ENCODE measurements at regions not wholly inside any gene's neighbourhood (a gene's known extent, or its start where the extent isn't known, plus 50 kb on each side); places are given as distances from the start of the nearest gene placed in this dataset.
"Not testable (repeated sequence)": the region's sequence is repeated elsewhere in the genome, so short reads cannot be mapped to it uniquely, and the experiment has no call there.

DNA sequence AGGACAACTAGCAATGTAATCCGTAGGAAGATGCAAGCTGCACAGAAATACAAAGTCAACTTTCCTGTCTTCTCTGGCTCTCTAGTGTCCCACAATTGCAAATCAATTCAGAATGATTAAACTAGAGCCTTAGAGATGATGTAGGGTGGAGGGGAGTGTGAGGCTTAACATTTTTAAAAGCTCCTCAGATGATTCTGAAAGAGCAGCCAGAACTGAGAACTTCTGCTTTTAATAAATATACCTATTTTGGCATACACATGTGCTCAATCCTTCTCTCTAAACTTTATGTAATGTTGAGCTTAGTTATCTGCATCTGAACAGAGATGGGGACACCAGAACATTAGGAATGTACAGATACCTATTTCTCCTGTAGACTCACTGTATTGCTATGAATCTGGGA lies 139.9 kb upstream of the APC start:
- no peak overlapping the region for H3K4me2 ChIP-seq (ENCODE audit: low read length)
- H3K9me3 ChIP-seq (ENCODE audit: control insufficient read depth, insufficient read depth, low read length): no peaks in the 10 kb centered on the region
- no peak for TF ChIP-seq EZH2phosphoT487 (IDR thresholded peaks at IDR 0.05; ENCODE audit: borderline replicate concordance, low read length)
- TF ChIP-seq, protein P1, sequence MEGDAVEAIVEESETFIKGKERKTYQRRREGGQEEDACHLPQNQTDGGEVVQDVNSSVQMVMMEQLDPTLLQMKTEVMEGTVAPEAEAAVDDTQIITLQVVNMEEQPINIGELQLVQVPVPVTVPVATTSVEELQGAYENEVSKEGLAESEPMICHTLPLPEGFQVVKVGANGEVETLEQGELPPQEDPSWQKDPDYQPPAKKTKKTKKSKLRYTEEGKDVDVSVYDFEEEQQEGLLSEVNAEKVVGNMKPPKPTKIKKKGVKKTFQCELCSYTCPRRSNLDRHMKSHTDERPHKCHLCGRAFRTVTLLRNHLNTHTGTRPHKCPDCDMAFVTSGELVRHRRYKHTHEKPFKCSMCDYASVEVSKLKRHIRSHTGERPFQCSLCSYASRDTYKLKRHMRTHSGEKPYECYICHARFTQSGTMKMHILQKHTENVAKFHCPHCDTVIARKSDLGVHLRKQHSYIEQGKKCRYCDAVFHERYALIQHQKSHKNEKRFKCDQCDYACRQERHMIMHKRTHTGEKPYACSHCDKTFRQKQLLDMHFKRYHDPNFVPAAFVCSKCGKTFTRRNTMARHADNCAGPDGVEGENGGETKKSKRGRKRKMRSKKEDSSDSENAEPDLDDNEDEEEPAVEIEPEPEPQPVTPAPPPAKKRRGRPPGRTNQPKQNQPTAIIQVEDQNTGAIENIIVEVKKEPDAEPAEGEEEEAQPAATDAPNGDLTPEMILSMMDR (IDR thresholded peaks at IDR 0.05; ENCODE audit: low read depth, low read length, poor library complexity, severe bottlenecking): no peak
- no peak overlapping the region for H3K4me3 ChIP-seq (ENCODE audit: low read length)
- H3F3A ChIP-seq (ENCODE audit: control insufficient read depth, insufficient read depth): no peaks in the 10 kb centered on the region
- H3K9me2 ChIP-seq (replicated peaks; ENCODE audit: control insufficient read depth, low read length): no peaks in the 10 kb centered on the region
- no peaks in the 10 kb centered on the region for H4K20me1 ChIP-seq (ENCODE audit: control insufficient read depth, insufficient read depth, low read depth, low read length)
- H3K4me1 ChIP-seq (ENCODE audit: control insufficient read depth, low read length): peaks cover 21% of the 10 kb centered on the region
- H3K79me2 ChIP-seq (ENCODE audit: control insufficient read depth, low read length): no peaks in the 10 kb centered on the region
- no peak overlapping the region for H3K27ac ChIP-seq (ENCODE audit: low read depth, low read length)
- H3K36me3 ChIP-seq (ENCODE audit: control insufficient read depth, low read length): no peaks in the 10 kb centered on the region
- 0 out of 2 replicates have a peak, but pooled peaks cover 6% of the 10 kb centered on the region for H3K27me3 ChIP-seq (ENCODE audit: control insufficient read depth, low read length)

DNA sequence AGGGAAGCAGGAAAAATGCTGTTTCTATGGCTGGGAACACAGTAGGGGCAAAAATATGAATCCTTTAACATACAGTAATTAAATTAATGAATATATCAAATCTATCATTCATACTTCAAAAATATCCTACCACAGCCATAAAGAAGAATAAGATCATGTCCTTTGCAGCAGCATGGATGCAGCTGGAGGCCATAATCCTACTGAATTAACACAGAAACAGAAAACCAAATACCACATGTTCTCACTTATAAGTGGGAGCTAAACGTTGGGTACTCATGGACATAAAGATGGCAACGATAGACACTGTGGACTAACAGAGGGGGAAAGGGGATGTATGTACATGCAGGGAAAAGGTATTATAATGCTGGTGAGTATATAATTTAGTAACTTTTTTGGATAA lies 137.2 kb upstream of the APC start:
- not testable (repeated sequence) for H3K36me3 ChIP-seq (ENCODE audit: control insufficient read depth, low read length); H3K9me2 ChIP-seq (replicated peaks; ENCODE audit: control insufficient read depth, low read length); H3K79me2 ChIP-seq (ENCODE audit: control insufficient read depth, low read length); H3K9me3 ChIP-seq (ENCODE audit: control insufficient read depth, insufficient read depth, low read length); H3K27ac ChIP-seq (ENCODE audit: low read depth, low read length); H3K4me2 ChIP-seq (ENCODE audit: low read length); H3K27me3 ChIP-seq (ENCODE audit: control insufficient read depth, low read length); H3K4me3 ChIP-seq (ENCODE audit: low read length); H3K4me1 ChIP-seq (ENCODE audit: control insufficient read depth, low read length); H3F3A ChIP-seq (ENCODE audit: control insufficient read depth, insufficient read depth); H4K20me1 ChIP-seq (ENCODE audit: control insufficient read depth, insufficient read depth, low read depth, low read length)

DNA sequence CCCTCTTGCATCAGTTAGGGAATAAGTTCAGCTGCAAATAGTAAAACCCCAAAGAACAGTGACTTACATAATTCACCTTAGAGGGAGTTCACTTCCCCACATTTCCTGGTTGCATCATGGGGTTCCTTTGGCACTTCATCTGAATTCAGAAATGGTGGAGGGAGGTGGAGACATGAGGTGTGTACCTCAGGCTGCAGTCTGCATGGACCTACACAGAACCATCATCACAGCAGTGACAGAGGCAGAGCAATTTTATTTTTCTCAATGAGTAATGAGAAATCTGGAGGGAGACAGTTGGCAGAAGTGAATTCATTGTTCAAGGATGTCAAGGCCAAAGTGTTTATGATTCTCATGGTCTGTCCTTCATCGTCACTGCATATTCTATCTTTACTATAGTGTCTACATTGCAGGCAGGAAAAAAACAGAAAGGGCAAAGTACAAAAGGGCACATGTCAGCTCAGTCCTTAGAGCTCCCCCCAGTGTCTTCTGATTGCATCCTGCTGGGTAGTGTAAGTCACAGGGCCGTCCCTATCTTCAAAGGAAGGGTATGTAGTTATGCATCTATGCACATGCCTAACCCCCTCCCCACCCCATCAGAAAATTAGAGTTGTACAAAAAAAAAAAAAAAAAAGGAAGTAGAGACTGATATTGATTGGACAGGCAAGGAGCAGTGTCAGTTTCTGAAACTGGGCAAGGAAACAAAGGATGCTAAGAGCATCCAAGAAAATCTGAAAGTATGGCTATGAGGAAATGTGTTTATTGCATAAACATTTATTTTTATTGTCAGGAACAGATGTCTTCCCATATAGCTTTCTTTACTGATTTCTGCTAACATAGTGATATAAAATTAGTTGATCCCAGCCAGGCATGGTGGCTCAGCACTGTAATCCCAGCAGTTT lies 132.7 kb upstream of the APC start:
- Histone ChIP-seq H4K20me1 (ENCODE audit: control insufficient read depth, insufficient read depth, low read depth, low read length) (no peaks in the 10 kb centered on the region), H3K27ac (ENCODE audit: low read depth, low read length) (no peak overlapping the region), H3K9me2 (replicated peaks; ENCODE audit: control insufficient read depth, low read length) (no peaks in the 10 kb centered on the region), H3K4me2 (ENCODE audit: low read length) (no peak overlapping the region), H3K79me2 (ENCODE audit: control insufficient read depth, low read length) (no peaks in the 10 kb centered on the region), H3K27me3 (ENCODE audit: control insufficient read depth, low read length) (no peaks in the 10 kb centered on the region), H3K4me1 (ENCODE audit: control insufficient read depth, low read length) (0 out of 2 replicates have a peak, but pooled peaks cover 3% of the 10 kb centered on the region), H3F3A (ENCODE audit: control insufficient read depth, insufficient read depth) (no peaks in the 10 kb centered on the region), H3K36me3 (ENCODE audit: control insufficient read depth, low read length) (no peaks in the 10 kb centered on the region), H3K9me3 (ENCODE audit: control insufficient read depth, insufficient read depth, low read length) (no peaks in the 10 kb centered on the region), H3K4me3 (ENCODE audit: low read length) (no peak overlapping the region)
- no peak for TF ChIP-seq EZH2phosphoT487 (IDR thresholded peaks at IDR 0.05; ENCODE audit: borderline replicate concordance, low read length)
- TF ChIP-seq, protein P1 (IDR thresholded peaks at IDR 0.05; ENCODE audit: low read depth, low read length, poor library complexity, severe bottlenecking): peak; percentile 63

DNA sequence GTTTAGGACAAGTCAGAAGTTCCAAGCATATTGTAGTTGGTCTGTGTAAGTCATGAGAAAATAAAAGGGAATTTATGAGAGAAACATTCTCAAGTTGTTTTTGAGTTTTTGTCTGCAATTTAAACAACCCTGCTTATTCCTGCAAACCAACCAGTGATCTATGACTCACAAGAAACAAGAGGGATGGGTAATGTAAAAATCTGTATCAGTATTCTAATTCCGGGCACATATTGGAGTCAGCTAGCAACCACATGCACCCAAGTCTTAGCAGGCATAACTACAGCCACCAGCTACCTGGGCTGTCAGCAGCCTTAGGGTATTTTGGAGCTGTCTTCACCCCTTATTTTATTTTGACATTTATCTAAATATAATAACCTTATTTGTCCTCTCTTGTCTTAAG lies 128.7 kb upstream of the APC start:
- Histone ChIP-seq H3K4me3 (ENCODE audit: low read length) (no peak overlapping the region), H3K36me3 (ENCODE audit: control insufficient read depth, low read length) (no peaks in the 10 kb centered on the region), H3K27ac (ENCODE audit: low read depth, low read length) (no peak overlapping the region), H3K79me2 (ENCODE audit: control insufficient read depth, low read length) (no peaks in the 10 kb centered on the region), H3K27me3 (ENCODE audit: control insufficient read depth, low read length) (no peaks in the 10 kb centered on the region), H3F3A (ENCODE audit: control insufficient read depth, insufficient read depth) (no peaks in the 10 kb centered on the region), H4K20me1 (ENCODE audit: control insufficient read depth, insufficient read depth, low read depth, low read length) (no peaks in the 10 kb centered on the region), H3K9me2 (replicated peaks; ENCODE audit: control insufficient read depth, low read length) (no peaks in the 10 kb centered on the region), H3K9me3 (ENCODE audit: control insufficient read depth, insufficient read depth, low read length) (no peaks in the 10 kb centered on the region), H3K4me2 (ENCODE audit: low read length) (no peak overlapping the region), H3K4me1 (ENCODE audit: control insufficient read depth, low read length) (0 out of 2 replicates have a peak, but pooled peaks cover 3% of the 10 kb centered on the region)
- TF ChIP-seq, protein P1 (IDR thresholded peaks at IDR 0.05; ENCODE audit: low read depth, low read length, poor library complexity, severe bottlenecking): no peak
- no peak for TF ChIP-seq EZH2phosphoT487 (IDR thresholded peaks at IDR 0.05; ENCODE audit: borderline replicate concordance, low read length)
